ENCODE measurements at regions not wholly inside any gene's neighbourhood (a gene's known extent, or its start where the extent isn't known, plus 50 kb on each side); places are given as distances from the start of the nearest gene placed in this dataset.
A peak's percentile ranks its signal among the peaks of the same experiment; 100 is the strongest.

DNA sequence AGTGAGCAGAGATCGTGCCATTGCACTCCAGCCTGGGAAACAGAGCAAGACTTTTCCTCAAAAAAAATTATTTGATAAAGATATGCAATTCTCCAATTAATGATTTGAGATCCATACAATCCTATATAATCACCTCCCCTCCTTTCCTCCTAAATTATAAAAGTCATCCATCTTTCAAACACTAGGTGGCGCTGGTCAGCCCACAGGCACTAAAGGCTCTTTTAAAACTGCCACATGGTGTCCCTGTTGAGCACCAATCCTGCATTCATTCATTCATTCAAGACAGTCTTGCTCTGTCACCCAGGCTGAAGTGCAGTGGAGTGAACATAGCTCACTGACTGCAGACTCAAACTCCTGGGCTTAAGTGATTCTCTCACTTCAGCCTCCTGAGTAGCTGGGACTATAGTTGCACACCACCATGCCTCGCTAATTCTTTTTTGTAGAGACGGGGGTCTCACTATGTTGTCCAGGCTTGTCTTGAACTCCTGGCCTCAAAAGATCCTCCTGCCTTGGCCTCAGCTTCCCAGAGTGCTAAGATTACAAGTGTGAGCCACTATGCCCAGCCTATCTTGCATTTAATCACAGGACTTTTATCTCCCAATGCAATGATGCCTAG lies 58.7 kb upstream of the SLC2A12 start:
- no peaks in the 10 kb centered on the region for H3K9me3 ChIP-seq
- no peak overlapping the region for H3K27ac ChIP-seq
- DNase-seq (ENCODE audit: extremely low spot score in 2 of 2) = no peak
- peak in 2 of 3 experiments; percentile 6 to 53 for TF ChIP-seq CTCF (IDR thresholded peaks at IDR 0.05)
- no peak for TF ChIP-seq POLR2A (IDR thresholded peaks at IDR 0.05)
- TF ChIP-seq POLR2AphosphoS5 (IDR thresholded peaks at IDR 0.05; ENCODE audit: insufficient read depth in 1 of 2, low read depth in 1 of 2) = no peak
- no peaks in the 10 kb centered on the region for H3K27me3 ChIP-seq
- H3K4me1 ChIP-seq = no peaks in the 10 kb centered on the region
- H3K4me3 ChIP-seq = no peak overlapping the region
- intact Hi-C loops (cut with DNase I) = no loop called here
- H3K36me3 ChIP-seq = no peaks in the 10 kb centered on the region

- Histone ChIP-seq H3K27ac (no peak overlapping the region), H3K36me3 (no peaks in the 10 kb centered on the region), H3K4me1 (no peaks in the 10 kb centered on the region), H3K9me3 (no peaks in the 10 kb centered on the region), H3K27me3 (no peaks in the 10 kb centered on the region), H3K4me3 (no peak overlapping the region)
- intact Hi-C loops (cut with DNase I) = loop anchor here (10.0 kb wide), 1 partner anchor 542 kb away; no protein-coding TSS in a partner anchor
- no peak for TF ChIP-seq POLR2AphosphoS5 (IDR thresholded peaks at IDR 0.05; ENCODE audit: insufficient read depth in 1 of 2, low read depth in 1 of 2)
- no peak for TF ChIP-seq POLR2A (IDR thresholded peaks at IDR 0.05)
- no peak for TF ChIP-seq CTCF (IDR thresholded peaks at IDR 0.05)
- no peak for DNase-seq (ENCODE audit: extremely low spot score in 2 of 2)
These were observed 54.3 kb upstream of the SLC2A12 start for GRCh38 chr6:134106702-134107101.

DNA sequence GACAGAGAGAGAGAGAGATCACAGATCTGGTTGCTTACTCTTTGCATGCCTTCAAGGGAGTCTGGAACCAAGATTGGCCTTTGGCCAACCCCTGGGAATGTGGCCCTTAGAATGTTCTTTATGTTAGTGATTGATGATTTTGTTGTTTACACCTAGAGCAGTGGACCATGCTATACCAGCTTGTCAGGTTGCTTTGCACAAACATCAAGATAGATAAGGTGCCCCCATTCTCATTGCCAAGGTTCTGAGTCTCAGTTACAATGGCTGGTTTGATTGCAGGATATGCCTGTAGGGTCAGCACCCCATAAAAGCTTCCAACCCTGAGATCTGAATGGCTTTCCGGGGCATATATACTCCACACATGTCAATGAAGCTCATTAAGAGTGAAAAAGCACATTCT lies 53.5 kb upstream of the SLC2A12 start:
- intact Hi-C loops (cut with DNase I) = loop anchor here (10.0 kb wide), 1 partner anchor 541 kb away; no protein-coding TSS in a partner anchor
- Histone ChIP-seq H3K36me3 (no peaks in the 10 kb centered on the region), H3K27ac (no peak overlapping the region), H3K27me3 (no peaks in the 10 kb centered on the region), H3K9me3 (no peaks in the 10 kb centered on the region), H3K4me3 (no peak overlapping the region), H3K4me1 (no peaks in the 10 kb centered on the region)
- TF ChIP-seq POLR2A (IDR thresholded peaks at IDR 0.05) (no peak), POLR2AphosphoS5 (IDR thresholded peaks at IDR 0.05; ENCODE audit: insufficient read depth in 1 of 2, low read depth in 1 of 2) (no peak), CTCF (IDR thresholded peaks at IDR 0.05) (no peak)
- no peak for DNase-seq (ENCODE audit: extremely low spot score in 2 of 2)

DNA sequence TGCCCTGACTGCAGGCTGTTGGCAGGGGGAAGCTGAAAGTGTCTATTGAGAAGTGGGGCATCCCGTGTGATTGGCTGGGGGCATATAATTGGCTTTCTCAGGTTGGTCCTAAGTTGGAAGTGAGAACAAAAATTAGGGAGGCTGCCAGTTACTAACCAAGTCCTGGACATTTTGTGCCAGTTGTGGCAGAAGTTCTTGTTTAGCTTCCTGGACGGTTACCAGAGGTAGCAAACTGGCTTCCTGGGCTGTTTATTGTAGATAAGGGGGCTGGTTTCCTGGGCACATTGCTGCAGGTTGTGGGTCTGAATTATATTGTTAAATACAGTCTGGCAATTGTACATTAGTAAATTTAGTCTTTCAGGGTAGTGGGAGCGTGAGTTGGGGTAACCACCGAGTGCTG lies 50.6 kb upstream of the SLC2A12 start:
- Histone ChIP-seq H3K27me3 (no peaks in the 10 kb centered on the region), H3K36me3 (no peaks in the 10 kb centered on the region), H3K4me1 (no peaks in the 10 kb centered on the region), H3K9me3 (no peaks in the 10 kb centered on the region), H3K27ac (no peak overlapping the region), H3K4me3 (no peak overlapping the region)
- TF ChIP-seq POLR2A (IDR thresholded peaks at IDR 0.05) = no peak
- no peak for TF ChIP-seq CTCF (IDR thresholded peaks at IDR 0.05)
- TF ChIP-seq POLR2AphosphoS5 (IDR thresholded peaks at IDR 0.05; ENCODE audit: insufficient read depth in 1 of 2, low read depth in 1 of 2) = no peak
- intact Hi-C loops (cut with DNase I) = loop anchor here (10.0 kb wide), 1 partner anchor 538 kb away; no protein-coding TSS in a partner anchor
- no peak for DNase-seq (ENCODE audit: extremely low spot score in 2 of 2)
